GM18520 (cell line): ENCODE measurements at regions not wholly inside any gene's neighbourhood (a gene's known extent, or its start where the extent isn't known, plus 50 kb on each side); places are given as distances from the start of the nearest gene placed in this dataset.
"Not testable (repeated sequence)": the region's sequence is repeated elsewhere in the genome, so short reads cannot be mapped to it uniquely, and the experiment has no call there.

ENCODE experiments used
- ATAC-seq: cut with Tn5 transposase; IDR thresholded peaks from one replicate; pipeline ENCODE4 v1.9.1; 2021; ENCODE audit not compliant: unreplicated experiment

- no peak for ATAC-seq
Observed at GRCh38 chr1:60290393-60290792, 216.8 kb upstream of the C1orf87 start.

GRCh38 chr1:60287536-60287935 is 214.0 kb upstream of the C1orf87 start:
- ATAC-seq: no peak

DNA sequence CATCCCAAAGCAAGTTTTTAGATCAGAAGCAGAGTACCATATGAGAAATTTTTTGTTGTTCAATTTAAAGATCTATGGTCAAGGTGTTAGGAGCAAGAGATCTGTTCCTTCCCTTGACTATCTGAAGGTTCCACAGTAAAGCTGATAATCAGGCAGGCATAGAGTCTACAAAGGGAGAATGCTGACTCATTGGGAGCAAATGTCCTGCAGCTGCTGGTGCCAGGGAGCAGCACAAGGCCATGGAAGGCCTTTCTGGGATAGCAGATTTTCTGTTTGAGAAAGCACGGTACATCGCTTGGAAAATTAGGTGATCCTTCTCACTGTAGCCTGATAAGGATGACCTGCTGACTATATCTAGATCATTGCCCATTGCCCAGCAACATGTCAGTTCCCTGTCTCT is 210.1 kb upstream of the C1orf87 start:
- ATAC-seq: no peak

DNA sequence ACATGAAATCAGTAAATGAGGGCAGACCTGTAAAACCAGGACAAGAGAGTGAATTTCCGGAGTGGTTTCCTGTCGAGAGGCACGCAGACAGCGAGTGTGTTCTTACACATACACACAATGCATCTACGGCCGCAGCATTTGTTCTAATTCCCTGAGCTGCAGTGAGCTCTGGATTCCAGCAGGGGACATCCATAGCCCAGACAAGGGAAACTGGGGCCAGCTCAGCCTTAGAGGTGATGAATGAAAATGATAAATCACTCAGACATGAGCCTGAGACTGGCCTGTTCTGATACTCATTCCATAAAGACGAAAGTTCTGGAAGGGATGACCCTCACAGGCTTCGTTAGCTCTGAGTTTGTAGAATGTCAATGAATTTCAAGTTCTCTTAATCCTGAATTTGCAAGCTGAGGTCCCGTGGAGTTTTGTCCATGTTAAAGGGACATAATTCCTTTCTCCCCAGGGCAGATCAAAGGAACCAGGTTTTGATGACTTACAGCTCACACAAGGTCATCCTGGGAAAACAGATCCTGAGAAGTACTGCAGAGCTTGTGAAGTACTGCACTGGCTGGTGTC is 207.9 kb upstream of the C1orf87 start:
- no peak for ATAC-seq

DNA sequence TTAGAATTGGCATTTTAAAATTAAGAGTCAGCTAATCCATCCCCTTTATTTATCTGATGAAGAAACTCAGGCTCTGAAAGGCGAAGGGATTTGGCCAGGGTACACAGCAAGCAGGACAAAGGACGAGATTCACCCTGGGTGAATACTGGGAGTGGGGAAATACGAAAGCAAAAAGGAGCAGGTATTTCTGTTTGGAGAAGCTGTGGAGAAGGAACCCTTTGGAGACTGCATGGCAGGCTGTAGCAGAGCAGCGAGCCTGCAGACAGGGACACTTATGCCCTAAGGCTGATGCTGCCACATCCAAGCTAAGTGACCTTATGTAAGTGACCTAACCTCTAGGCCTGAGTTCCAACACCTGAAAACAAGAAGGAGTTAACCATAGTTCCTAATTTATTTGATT is 207.2 kb upstream of the C1orf87 start:
- no peak for ATAC-seq

- no peak for ATAC-seq
Observed at GRCh38 chr1:60280256-60280655, 206.7 kb upstream of the C1orf87 start.

DNA sequence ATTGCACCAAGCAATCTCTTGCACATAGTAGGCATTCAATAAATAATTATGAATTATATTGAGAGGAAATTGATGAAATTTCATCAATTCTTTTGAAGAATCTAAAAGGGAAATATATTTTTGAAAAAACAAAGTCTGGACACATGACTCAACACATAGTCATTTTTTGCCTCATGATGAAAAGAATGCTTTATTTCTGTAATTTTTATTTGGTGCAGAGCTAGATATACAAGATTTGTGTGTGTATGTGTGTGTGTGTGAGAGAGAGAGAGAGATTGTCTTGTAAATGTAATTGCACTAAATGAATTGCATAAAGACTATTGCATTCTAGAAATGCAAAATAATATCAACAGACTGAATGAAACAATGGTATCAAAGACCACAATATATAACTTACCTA is 206.2 kb upstream of the C1orf87 start:
- no peak for ATAC-seq

- ATAC-seq: no peak
Observed at GRCh38 chr1:60277269-60277668, 203.7 kb upstream of the C1orf87 start.

DNA sequence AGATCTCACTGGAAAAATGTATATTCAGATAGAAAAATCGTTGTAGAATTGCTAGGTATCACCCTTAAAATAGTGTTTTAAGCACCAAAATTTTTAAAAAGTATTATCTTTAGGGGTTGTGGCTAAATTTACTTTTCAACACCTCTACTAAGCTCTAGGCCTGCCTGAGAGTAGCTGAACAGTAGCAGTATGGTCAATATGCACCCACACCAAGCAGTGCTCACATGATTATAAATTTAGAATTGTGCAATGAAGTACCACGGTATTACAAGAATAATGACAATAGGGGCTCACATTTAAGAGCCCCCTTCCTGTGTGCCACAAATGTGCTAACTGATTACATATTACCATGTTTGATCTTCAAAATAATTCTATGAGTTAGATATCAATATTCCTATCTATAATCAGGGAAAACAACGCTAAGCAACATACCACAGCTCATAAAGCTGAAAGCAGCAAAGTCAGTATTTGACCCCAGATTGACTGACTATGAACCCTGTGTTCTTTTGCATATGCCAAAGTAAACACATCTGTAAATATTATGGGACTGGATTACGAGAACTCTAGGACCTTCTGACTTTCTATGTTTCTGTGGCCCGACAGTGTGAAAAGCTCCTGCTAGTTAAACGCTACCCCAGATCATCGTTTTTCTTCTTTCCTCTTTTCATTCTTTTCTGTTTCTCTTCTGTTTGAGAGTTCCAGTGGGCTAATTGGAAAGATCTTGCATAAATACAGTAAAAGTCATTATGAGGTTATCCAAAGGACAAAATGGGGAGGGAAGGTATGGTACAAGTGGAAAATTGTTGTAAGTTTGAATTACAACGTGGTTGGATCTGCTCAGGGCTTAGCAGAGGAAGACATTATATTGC is 201.1 kb upstream of the C1orf87 start:
- ATAC-seq: no peak

- ATAC-seq: no peak
Observed at GRCh38 chr1:60273185-60273584, 199.6 kb upstream of the C1orf87 start.

DNA sequence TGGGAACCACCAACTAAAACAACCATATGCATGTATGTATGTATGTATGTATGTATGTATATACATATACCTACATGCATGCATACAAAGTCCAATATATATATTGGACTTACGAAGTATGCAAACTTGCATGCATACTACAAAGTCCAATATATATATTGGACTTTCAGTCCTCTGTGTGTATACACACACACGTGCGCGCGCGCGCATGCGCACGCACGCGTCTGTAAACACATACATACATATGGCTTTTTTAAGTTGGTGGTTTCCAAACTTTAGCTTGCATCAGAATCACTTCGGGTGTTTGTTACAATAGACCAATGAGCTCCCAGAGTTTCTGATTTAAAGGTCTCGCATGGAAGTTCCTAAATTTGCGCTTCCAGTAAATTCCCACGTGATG is 197.5 kb upstream of the C1orf87 start:
- no peak for ATAC-seq

- no peak for ATAC-seq
Observed at GRCh38 chr1:60268451-60268850, 194.9 kb upstream of the C1orf87 start.

DNA sequence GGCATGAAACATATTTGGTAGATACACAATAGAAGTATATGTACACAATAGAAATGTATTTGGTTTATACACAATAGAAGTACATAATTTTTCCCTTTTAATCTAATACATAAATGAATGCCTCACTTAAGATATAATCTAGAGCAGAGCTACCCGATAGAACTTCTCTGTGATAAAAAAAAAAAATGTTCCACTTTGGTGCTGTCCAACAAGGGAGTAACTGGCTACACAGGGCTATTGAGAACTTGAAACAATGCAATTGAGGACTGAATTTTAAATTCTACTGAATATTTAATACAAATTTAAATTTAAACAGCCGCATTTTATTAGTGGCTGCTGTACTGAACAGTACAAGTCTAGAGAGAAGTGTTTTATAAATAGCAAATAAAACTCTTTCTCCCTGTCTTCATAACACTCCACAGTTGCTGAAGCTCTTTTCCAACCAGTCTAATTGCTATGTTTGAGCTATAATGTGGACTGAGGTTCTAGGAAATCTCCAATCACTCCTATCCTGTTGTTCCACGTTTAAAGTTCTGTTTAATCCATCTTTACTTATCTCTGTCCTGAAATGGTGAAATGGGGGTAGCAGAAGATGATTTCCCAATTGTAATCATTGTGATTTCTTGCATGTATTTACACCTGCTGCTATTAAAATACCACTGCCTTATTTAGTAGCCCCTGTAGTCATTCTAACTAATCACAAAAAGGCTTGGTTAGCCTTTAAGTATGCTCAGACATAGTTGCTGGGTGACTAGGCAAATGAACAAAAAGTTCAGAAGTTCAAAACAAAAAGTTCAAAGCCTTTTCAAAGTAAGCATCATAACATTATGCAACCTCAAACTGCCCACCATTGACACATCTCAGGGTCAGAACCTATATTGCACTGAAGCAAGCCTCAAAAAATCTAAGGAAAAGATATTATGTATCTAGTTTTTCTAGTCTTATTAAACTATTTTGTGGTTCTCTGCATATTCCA is 192.3 kb upstream of the C1orf87 start:
- no peak for ATAC-seq

GRCh38 chr1:60262701-60263100 is 189.1 kb upstream of the C1orf87 start:
- ATAC-seq: no peak

- no peak for ATAC-seq
Observed at GRCh38 chr1:60257531-60257930, 184.0 kb upstream of the C1orf87 start.

GRCh38 chr1:60255565-60255964 is 182.0 kb upstream of the C1orf87 start:
- ATAC-seq: no peak

DNA sequence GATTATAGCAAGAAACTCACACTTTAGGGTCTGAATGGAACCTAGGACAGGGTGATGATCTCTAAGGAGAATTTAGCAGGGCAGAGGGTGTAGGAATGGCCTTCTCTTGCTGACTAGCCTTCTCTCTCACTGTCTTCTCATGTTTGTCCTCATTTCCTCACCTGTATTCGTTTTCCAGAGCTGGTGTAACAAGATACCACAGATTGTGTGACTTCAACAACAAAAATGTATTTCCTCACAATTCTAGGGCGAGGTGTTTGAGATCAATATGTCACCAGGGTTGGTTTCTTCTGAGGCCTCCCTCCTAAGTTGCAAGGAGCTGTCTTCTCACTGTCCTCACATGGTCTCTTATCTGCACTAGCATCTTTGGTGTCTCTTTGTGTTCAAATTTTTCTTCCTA is 177.9 kb upstream of the C1orf87 start:
- ATAC-seq: no peak

DNA sequence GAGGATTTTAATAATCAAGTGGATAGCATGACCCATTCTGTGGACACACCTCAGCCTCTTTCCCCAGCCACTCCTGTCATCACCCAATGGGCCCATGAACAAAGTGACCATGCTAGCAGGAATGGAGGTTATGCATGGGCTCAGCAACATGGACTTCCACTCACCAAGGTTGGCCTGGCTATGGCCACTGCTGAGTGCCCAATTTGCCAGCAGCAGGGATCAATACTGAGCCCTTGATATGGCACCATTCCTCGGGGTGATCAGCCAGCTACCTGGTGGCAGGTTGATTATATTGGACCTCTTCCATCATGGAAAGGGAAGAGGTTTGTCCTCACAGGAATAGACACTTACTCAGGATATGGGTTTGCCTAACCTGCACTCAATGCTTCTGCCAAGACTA is 173.9 kb upstream of the C1orf87 start:
- not testable (repeated sequence) for ATAC-seq

GRCh38 chr1:60245324-60245723 is 171.8 kb upstream of the C1orf87 start:
- no peak for ATAC-seq

GRCh38 chr1:60244906-60245305 is 171.3 kb upstream of the C1orf87 start:
- no peak for ATAC-seq

DNA sequence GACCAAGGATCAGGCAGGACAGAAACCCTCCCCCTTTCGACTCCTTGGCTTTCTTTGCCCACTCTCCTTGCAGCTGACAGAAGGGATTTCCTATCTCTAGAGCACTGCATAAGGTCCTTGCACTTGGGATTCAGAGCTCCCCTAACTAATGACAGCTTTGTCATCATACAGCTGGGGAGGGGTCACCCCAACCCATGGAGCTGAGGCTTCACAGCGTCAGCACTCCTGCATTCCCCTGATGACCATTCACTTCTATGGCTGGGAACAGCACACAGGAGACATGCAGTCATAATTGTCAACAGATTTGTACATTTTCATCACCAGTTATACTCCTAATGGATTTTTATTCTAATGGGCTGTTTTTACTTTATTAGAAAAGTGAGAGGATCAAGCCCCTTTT is 161.7 kb upstream of the C1orf87 start:
- ATAC-seq: no peak

DNA sequence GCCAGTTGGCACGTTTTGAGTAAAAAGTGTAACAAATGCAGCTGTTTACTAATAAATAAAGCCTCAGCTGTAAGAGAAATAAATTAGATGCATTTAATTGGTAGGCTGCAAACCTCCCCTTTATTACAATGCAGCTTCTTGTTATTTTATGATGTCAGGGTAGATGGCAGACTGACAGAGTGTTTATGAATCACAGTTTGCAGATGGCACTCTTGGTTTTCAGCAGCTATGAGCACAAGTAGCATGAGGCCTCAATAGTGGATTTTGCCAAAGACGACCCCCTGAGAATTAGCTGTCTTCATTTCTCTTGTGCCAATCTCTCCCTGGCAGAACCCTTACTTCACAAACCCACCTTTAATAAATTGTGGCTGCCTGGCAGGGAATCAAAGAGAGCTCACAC is 161.2 kb upstream of the C1orf87 start:
- ATAC-seq: no peak
